ENCODE measurements at regions not wholly inside any gene's neighbourhood (a gene's known extent, or its start where the extent isn't known, plus 50 kb on each side); places are given as distances from the start of the nearest gene placed in this dataset.

DNA sequence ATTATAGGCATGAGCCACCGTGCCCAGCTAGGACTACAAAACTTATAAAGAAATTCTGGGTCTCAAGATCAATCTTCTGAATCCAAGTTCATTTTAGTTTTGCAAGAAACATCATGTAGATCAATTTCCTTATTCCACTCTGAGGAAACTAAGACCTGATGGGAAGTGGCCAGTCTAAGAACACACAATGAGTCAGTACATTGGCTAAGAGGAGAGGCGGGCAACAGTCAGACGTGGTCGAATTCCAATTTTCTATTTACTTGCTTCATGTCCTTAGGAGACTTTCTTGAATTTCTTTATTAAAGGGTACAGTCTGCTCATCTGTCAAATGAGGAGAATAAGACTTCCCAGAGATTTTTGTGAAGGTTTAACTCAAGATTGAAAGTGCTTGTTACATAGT, 432.1 kb upstream of the BRINP1 start:
- Histone ChIP-seq H3K4me3 (ENCODE audit: low read depth, low read length) (no peak overlapping the region), H3K36me3 (no peaks in the 10 kb centered on the region), H3K9me3 (ENCODE audit: severe bottlenecking) (peaks cover 10% of the 10 kb centered on the region), H3K27ac (no peak overlapping the region), H3K27me3 (ENCODE audit: insufficient read depth, low read depth, severe bottlenecking) (no peaks in the 10 kb centered on the region)
- DNase-seq = no peak
- TF ChIP-seq CTCF (IDR thresholded peaks at IDR 0.05; ENCODE audit: low read depth, low read length) = no peak

DNA sequence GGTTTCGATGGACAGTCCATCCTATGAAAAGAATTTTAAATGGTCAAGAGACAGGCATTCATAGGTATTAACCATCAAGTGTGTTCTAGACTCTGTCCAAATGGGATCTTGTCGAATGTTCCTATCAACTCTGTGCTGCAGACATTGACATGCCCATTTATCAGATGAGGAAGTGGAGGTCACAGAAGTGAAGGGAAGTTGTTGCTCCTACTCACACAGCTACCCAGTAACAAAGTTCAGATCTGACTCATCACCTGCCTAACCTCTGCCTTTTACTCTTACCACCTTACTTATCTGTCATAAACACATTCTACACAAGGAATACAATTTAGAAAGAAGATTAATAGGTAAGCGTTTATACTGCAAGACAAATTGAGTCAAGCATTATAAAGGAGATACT, 426.2 kb upstream of the BRINP1 start:
- Histone ChIP-seq H3K4me3 (ENCODE audit: low read depth, low read length) (no peak overlapping the region), H3K27ac (no peak overlapping the region), H3K36me3 (no peaks in the 10 kb centered on the region), H3K9me3 (ENCODE audit: severe bottlenecking) (peaks cover 10% of the 10 kb centered on the region), H3K27me3 (ENCODE audit: insufficient read depth, low read depth, severe bottlenecking) (no peaks in the 10 kb centered on the region)
- DNase-seq = no peak
- no peak for TF ChIP-seq CTCF (IDR thresholded peaks at IDR 0.05; ENCODE audit: low read depth, low read length)

- H3K27me3 ChIP-seq (ENCODE audit: insufficient read depth, low read depth, severe bottlenecking) = no peaks in the 10 kb centered on the region
- DNase-seq = no peak
- no peak overlapping the region for H3K4me3 ChIP-seq (ENCODE audit: low read depth, low read length)
- no peak for TF ChIP-seq CTCF (IDR thresholded peaks at IDR 0.05; ENCODE audit: low read depth, low read length)
- H3K9me3 ChIP-seq (ENCODE audit: severe bottlenecking) = peaks cover 10% of the 10 kb centered on the region
- no peak overlapping the region for H3K27ac ChIP-seq
- H3K36me3 ChIP-seq = no peaks in the 10 kb centered on the region
Observed at GRCh38 chr9:119794836-119795235, 425.6 kb upstream of the BRINP1 start.

DNA sequence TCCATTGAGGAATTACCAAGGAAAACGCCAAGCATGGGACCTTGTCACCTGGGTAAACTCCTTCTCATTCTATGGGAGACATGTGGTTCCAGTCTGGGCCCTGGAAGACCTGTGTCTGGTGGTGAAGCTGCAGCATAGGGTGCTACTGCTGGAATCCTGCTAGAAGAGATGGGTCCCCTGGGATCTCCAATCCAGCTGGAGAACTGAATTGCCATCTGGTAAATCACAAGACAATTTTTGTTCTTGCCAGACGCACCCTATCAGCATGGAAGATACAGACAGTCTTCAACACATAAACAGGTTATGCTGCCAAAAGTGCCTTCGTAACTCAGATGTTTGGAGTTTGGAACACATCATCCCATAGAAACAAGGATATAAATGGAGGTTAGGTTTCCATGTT, 424.0 kb upstream of the BRINP1 start:
- H3K9me3 ChIP-seq (ENCODE audit: severe bottlenecking) = no peaks in the 10 kb centered on the region
- no peak for TF ChIP-seq CTCF (IDR thresholded peaks at IDR 0.05; ENCODE audit: low read depth, low read length)
- H3K4me3 ChIP-seq (ENCODE audit: low read depth, low read length) = no peak overlapping the region
- H3K27ac ChIP-seq = no peak overlapping the region
- H3K27me3 ChIP-seq (ENCODE audit: insufficient read depth, low read depth, severe bottlenecking) = no peaks in the 10 kb centered on the region
- H3K36me3 ChIP-seq = no peaks in the 10 kb centered on the region
- no peak for DNase-seq

DNA sequence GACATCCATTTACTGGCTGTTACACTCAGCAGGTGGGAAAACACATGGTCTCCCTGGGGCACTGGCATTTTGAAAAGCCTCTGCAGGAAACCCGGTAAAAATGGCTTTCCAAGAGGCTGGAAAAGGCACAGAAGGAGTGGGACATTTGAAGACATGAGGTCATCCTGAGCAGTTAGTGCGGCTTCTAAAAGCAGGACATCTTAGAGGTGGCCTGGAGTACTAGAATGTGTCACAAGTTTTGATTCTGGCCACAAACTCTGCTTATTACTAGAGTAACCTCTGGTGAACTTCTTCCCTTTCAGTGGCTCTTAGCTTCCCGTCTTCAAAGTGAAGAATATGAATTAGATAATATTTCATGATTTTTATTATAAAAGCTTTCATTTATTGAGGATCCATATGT, 423.0 kb upstream of the BRINP1 start:
- Histone ChIP-seq H3K36me3 (no peaks in the 10 kb centered on the region), H3K27ac (no peak overlapping the region), H3K9me3 (ENCODE audit: severe bottlenecking) (no peaks in the 10 kb centered on the region), H3K4me3 (ENCODE audit: low read depth, low read length) (no peak overlapping the region), H3K27me3 (ENCODE audit: insufficient read depth, low read depth, severe bottlenecking) (no peaks in the 10 kb centered on the region)
- no peak for TF ChIP-seq CTCF (IDR thresholded peaks at IDR 0.05; ENCODE audit: low read depth, low read length)
- DNase-seq = no peak

DNA sequence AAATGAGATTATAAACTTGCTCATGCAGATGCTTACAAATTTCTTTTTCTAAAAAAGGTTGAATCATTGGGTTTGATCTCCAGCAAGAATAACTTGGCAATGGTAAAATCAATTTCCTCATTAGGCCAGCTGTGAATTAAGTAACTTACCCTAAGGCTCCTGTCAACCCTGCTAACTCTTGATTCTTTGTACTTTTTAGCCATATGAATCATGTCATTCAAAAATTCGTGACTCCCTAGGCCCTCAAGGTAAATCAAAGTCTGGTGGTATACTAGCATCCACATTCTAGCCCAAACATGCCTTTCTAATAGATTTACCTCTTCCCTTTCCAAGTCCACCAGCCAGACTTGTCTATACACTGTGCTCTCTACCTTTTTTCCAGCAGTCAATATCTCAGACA, 420.8 kb upstream of the BRINP1 start:
- TF ChIP-seq CTCF (IDR thresholded peaks at IDR 0.05; ENCODE audit: low read depth, low read length) = no peak
- no peak for DNase-seq
- no peaks in the 10 kb centered on the region for H3K36me3 ChIP-seq

More for the DNA sequence above, 420.8 kb upstream of the BRINP1 start:
- no peak overlapping the region for H3K27ac ChIP-seq
- H3K9me3 ChIP-seq (ENCODE audit: severe bottlenecking) = no peaks in the 10 kb centered on the region
- no peak overlapping the region for H3K4me3 ChIP-seq (ENCODE audit: low read depth, low read length)
- H3K27me3 ChIP-seq (ENCODE audit: insufficient read depth, low read depth, severe bottlenecking) = no peaks in the 10 kb centered on the region
